ENCODE measurements at regions not wholly inside any gene's neighbourhood (a gene's known extent, or its start where the extent isn't known, plus 50 kb on each side); places are given as distances from the start of the nearest gene placed in this dataset.

DNA sequence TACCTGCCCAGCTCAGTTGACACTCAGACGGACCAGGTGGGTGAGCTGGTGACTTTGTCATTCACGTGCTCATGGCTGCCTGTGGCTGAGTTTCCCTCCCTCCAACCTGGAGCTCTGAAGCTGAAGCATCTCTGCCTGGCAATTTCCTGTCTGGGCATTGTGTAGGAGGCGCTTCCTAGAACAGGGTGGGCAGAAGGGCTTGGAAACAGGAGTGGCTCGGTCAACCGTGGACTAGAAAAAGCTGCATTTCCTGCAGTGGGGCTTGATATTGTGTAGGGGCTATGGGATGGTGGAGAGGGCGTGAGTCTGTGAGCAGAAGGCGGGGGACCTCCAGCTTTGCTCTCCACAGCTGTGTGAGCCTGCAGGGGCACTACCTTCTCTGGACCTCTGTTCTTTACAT lies 278.3 kb downstream of the TEX29 start:
- TF ChIP-seq, protein P1, sequence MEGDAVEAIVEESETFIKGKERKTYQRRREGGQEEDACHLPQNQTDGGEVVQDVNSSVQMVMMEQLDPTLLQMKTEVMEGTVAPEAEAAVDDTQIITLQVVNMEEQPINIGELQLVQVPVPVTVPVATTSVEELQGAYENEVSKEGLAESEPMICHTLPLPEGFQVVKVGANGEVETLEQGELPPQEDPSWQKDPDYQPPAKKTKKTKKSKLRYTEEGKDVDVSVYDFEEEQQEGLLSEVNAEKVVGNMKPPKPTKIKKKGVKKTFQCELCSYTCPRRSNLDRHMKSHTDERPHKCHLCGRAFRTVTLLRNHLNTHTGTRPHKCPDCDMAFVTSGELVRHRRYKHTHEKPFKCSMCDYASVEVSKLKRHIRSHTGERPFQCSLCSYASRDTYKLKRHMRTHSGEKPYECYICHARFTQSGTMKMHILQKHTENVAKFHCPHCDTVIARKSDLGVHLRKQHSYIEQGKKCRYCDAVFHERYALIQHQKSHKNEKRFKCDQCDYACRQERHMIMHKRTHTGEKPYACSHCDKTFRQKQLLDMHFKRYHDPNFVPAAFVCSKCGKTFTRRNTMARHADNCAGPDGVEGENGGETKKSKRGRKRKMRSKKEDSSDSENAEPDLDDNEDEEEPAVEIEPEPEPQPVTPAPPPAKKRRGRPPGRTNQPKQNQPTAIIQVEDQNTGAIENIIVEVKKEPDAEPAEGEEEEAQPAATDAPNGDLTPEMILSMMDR (IDR thresholded peaks at IDR 0.05; ENCODE audit: low read depth, low read length), result no peak
- DNase-seq (ENCODE audit: extremely low read depth, low read depth), result no peak

DNA sequence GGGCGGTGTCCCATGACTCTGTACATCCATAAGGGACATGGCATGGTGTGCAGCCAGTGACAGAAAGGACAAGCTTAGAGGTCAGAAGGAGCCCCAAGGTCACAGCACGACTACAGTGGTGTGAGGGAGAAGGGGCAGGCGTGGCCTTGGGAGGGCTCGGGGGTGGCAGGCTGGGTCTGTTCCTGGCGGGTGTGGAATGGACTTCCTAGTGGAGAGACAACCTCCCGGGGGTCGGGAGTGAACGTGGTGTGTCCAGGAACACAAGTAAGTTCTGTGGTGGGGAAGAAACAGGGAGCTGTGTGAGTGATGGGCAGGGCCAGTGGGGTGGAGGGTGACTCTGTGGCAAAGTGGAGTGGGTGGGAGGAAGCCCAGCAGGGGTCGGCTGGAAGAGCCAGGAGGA lies 279.3 kb downstream of the TEX29 start:
- DNase-seq (ENCODE audit: extremely low read depth, low read depth), result no peak
- TF ChIP-seq, protein P1 (IDR thresholded peaks at IDR 0.05; ENCODE audit: low read depth, low read length), result no peak

DNA sequence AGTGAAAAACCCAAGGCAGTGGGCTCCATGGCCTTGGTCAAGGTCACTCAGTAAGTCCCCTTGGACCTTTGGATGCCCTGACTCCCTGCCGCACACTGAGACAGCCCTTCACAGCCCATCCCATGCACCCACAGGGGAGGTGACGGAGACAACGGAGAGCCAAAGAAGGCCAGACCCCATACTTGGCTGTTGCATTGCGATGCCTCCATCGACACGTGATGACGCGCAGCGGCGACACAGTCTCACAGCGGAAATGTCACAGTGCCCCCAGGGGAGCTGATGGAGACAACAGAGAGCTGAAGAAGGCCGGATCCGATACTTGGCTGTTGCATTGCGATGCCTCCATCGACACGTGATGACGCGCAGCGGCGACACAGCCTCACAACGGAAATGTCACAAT lies 282.4 kb downstream of the TEX29 start:
- no peak for DNase-seq (ENCODE audit: extremely low read depth, low read depth)
- TF ChIP-seq, protein P1 (IDR thresholded peaks at IDR 0.05; ENCODE audit: low read depth, low read length), result no peak

DNA sequence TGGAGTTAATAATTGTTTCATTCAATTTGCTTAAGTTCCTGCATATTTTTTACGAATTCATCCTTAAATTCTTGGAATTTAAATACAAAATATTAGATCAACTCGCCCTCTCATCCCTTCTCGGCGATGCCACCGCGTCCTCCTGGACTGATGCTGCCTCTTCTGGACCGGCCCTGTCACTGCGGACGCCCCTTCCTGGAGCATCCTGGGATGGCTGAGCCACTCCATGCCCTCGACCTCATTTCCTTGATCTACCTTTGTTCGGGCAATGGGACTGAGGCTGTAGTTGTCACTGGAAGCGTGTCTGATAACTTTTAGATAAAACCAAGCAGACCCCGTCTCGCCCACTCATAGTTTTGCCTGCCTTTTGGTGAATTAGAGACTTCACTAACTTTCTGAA lies 283.7 kb downstream of the TEX29 start:
- DNase-seq (ENCODE audit: extremely low read depth, low read depth), result no peak
- TF ChIP-seq, protein P1 (IDR thresholded peaks at IDR 0.05; ENCODE audit: low read depth, low read length), result no peak

DNA sequence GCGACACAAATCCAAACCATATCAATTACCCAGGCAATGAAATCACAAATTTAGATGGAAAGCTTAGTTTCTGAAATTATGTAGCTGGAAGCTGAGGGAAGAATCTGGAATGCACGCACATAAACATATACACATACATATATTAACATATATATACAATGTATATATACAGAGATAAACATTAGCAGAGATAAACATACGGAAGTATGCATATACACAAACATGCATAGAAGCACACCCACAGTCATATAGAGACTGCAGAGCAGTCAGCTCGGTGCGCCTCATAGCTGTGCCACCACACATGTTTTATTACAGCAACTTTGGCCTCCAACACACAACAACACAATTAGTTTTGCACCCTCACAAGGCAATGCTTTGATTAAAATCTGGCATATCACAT lies 288.1 kb downstream of the TEX29 start:
- TF ChIP-seq, protein P1 (IDR thresholded peaks at IDR 0.05; ENCODE audit: low read depth, low read length), result no peak
- DNase-seq (ENCODE audit: extremely low read depth, low read depth), result no peak

DNA sequence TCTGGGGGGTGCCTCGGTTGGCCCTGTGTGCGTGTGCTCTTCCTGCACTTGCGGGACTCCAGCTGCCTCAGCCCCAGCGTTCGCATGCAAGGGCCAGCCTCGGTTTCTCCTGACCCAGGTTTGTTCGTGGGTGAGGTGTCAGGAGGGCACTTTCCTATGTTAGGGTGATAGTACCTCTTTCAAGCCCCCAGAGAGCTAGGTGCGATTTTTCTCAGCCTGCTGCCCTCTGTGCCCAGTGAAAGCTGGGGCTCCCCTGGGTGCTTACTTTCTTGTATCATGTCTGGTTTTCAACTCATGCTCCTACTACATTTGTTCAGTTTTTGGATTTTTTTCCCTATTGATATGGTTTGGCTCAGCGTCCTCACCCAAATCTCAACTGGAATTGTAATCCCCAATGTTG lies 289.2 kb downstream of the TEX29 start:
- TF ChIP-seq, protein P1 (IDR thresholded peaks at IDR 0.05; ENCODE audit: low read depth, low read length), result no peak
- no peak for DNase-seq (ENCODE audit: extremely low read depth, low read depth)

DNA sequence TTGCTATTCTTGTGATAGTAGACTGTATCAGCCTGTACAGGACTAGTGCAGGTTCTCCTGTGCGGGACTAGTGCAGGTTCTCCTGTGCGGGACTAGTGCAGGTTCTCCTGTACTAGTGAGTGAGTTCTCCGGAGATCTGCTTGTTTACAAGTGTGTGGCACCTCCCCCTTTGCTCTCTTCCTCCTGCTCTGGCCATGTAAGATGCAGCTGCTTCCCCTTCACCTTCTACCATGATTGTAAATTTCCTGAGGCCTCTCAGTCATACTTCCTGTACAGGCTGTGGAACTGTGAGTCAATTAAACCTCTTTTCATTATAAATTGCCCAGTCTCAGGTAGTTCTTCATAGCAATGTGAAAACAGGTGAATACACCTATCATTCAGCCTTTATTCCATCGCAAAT lies 289.6 kb downstream of the TEX29 start:
- no peak for DNase-seq (ENCODE audit: extremely low read depth, low read depth)
- TF ChIP-seq, protein P1 (IDR thresholded peaks at IDR 0.05; ENCODE audit: low read depth, low read length), result no peak
